T-cell (primary cell): ENCODE measurements at regions not wholly inside any gene's neighbourhood (a gene's known extent, or its start where the extent isn't known, plus 50 kb on each side); places are given as distances from the start of the nearest gene placed in this dataset.

ENCODE experiments used
- ATAC-seq, 4 experiments: fragments of 200-7000 bp in 3 of 4; fragments of 150-1000 bp in 1 of 4; cut with Tn5 transposase; replicated peaks in 1 of 4; 1 replicate in 3 of 4; 2 replicates in 1 of 4; pipeline ENCODE4 v1.10.0; 2021; ENCODE audit warnings: moderate library complexity in 3 of 4, mild to moderate bottlenecking in 2 of 4, moderate number of reproducible peaks in 1 of 4
- CTCF ChIA-PET, 2 donors: fragments of 300-600 bp; sonication (Branson Sonifier 250); formaldehyde crosslinking; loops; one replicate each; lab custom pipeline; 2022; ENCODE audit warnings: antibody characterized with exemption in 2 of 2; lab: Charles Lee
- POLR2A ChIA-PET, 2 donors: fragments of 300-600 bp; sonication (Branson Sonifier 250); formaldehyde crosslinking; loops; one replicate each; lab custom pipeline; 2022; ENCODE audit warnings: antibody characterized with exemption in 2 of 2; lab: Charles Lee
- DNase-seq, 35 experiments: peaks; one replicate each; pipeline versions ENCODE4 v3.0.0 to v3.0.0-alpha.2; 2013 to 2023
- H3K27ac ChIP-seq: one replicate; pipeline ENCODE4 v1.5.1; 2013; ENCODE audit warnings: low read length
- H3K27me3 ChIP-seq, 2 experiments: replicated peaks in 1 of 2; 1 replicate in 1 of 2; 2 replicates in 1 of 2; pipeline versions ENCODE4 v1.6.1 to v1.7.0; 2013; ENCODE audit warnings: low read length in 1 of 2, mixed read lengths in 1 of 2; ENCODE audit not compliant: control insufficient read depth in 2 of 2, insufficient read depth in 2 of 2; ENCODE audit errors: extremely low read depth in 1 of 2
- H3K36me3 ChIP-seq, 2 donors: 1 replicate in 1 of 2; 2 replicates in 1 of 2; pipeline versions ENCODE4 v1.6.1 to v1.7.0; 2013; ENCODE audit warnings: low read length in 1 of 2; ENCODE audit not compliant: control insufficient read depth in 2 of 2, insufficient read depth in 1 of 2; ENCODE audit errors: extremely low read depth in 1 of 2
- H3K4me1 ChIP-seq, 2 experiments: 1 replicate in 1 of 2; 2 replicates in 1 of 2; pipeline versions ENCODE4 v1.6.1 to v1.7.0; 2013; ENCODE audit warnings: low read length in 2 of 2, mixed read lengths in 1 of 2; ENCODE audit not compliant: insufficient read depth in 2 of 2, control insufficient read depth in 1 of 2; ENCODE audit errors: extremely low read depth in 1 of 2
- H3K4me3 ChIP-seq, 2 donors: 1 replicate in 1 of 2; 2 replicates in 1 of 2; pipeline versions ENCODE4 v1.5.1 to v1.7.0; 2013; ENCODE audit warnings: mild to moderate bottlenecking in 2 of 2, low read length in 1 of 2, moderate library complexity in 1 of 2; ENCODE audit not compliant: control insufficient read depth in 1 of 2; ENCODE audit errors: extremely low read depth in 1 of 2
- H3K9me3 ChIP-seq: 2 replicates; pipeline ENCODE4 v1.7.0; 2013
- H3K27ac Mint-ChIP-seq, 2 donors: one replicate each; pipeline ENCODE4 v1.8.0; 2020 to 2021; ENCODE audit warnings: mild to moderate bottlenecking in 2 of 2, mixed read lengths in 2 of 2
- H3K27me3 Mint-ChIP-seq, 2 donors: one replicate each; pipeline ENCODE4 v1.8.0; 2021 to 2022; ENCODE audit warnings: mixed read lengths in 2 of 2
- H3K36me3 Mint-ChIP-seq: one replicate; pipeline ENCODE4 v1.8.0; 2021; ENCODE audit warnings: mixed read lengths
- H3K4me1 Mint-ChIP-seq, 3 donors: one replicate each; pipeline ENCODE4 v1.8.0; 2020 to 2022; ENCODE audit warnings: mixed read lengths in 3 of 3, mild to moderate bottlenecking in 1 of 3
- H3K4me3 Mint-ChIP-seq, 3 donors: one replicate each; pipeline ENCODE4 v1.8.0; 2020 to 2022; ENCODE audit warnings: mild to moderate bottlenecking in 3 of 3, mixed read lengths in 3 of 3, moderate library complexity in 3 of 3
- H3K9me3 Mint-ChIP-seq, 3 donors: one replicate each; pipeline ENCODE4 v1.8.0; 2020 to 2022; ENCODE audit warnings: mixed read lengths in 3 of 3
- WGBS: methylation state at CpG from one replicate; pipeline ENCODE4 v1.1.5; 2013; ENCODE audit warnings: missing lambda C conversion rate; ENCODE audit not compliant: insufficient coverage; 5-methylcytosine and 5-hydroxymethylcytosine counted together

- Mint-ChIP-seq H3K27ac (no peak overlapping the region), H3K27me3 (peaks cover 0 to 3% of the 10 kb centered on the region in 2 donors), H3K4me1 (no peaks in the 10 kb centered on the region), H3K9me3 (peaks cover 0 to 3% (median 0%) of the 10 kb centered on the region in 3 donors), H3K4me3 (no peak overlapping the region), H3K36me3 (no peaks in the 10 kb centered on the region)
- ChIA-PET POLR2A (no interaction called here), CTCF (no interaction called here)
- Histone ChIP-seq H3K27me3 (peaks cover 0 to 2% of the 10 kb centered on the region in 2 experiments), H3K9me3 (no peaks in the 10 kb centered on the region), H3K4me1 (no peaks in the 10 kb centered on the region), H3K27ac (no peak overlapping the region), H3K4me3 (no peak overlapping the region), H3K36me3 (no peaks in the 10 kb centered on the region)
- WGBS, result no CpG with 5 or more reads among the region's 3 CpGs
- ATAC-seq (no peak), DNase-seq (no peak)
Measured at GRCh38 chr4:27112587-27112986, 251.9 kb downstream of the STIM2 start.

DNA sequence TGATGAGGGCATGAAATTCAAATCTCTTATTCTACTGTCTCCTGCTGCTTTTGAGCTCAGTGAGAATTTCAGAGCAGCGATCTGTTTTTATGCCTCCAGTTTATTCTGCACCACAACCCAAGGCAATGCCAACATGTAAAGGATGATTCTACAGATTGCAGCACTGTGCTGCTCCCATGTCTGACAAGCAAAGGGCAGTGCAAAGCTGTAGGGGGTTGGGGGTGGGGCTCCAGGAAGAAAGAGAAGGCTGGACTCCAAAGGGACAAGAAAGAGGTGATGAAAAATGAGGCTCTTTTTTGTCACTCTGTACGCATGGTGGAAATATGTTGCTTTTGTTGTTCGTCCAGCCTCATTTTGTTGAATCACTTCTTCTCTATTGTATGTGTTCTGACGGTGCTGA is 254.6 kb downstream of the STIM2 start:
- WGBS, result 100% methylated on average over 2 of the region's 4 CpGs
- Mint-ChIP-seq H3K4me3 (no peak overlapping the region), H3K9me3 (peaks cover 0 to under 1% (median 0%) of the 10 kb centered on the region in 3 donors), H3K27me3 (peaks cover 3 to 4% of the 10 kb centered on the region in 2 donors), H3K4me1 (no peaks in the 10 kb centered on the region), H3K36me3 (no peaks in the 10 kb centered on the region), H3K27ac (no peak overlapping the region)
- no peak for ATAC-seq
- no peak overlapping the region for H3K27ac ChIP-seq
- ChIA-PET CTCF (interaction anchor here in 1 of 2 donors (0.9 kb wide), 1 partner anchor 15 kb away, joined by 6 read pairs; no protein-coding TSS in a partner anchor), POLR2A (no interaction called here)
- no peaks in the 10 kb centered on the region for H3K4me1 ChIP-seq
- no peaks in the 10 kb centered on the region for H3K9me3 ChIP-seq
- no peak overlapping the region for H3K4me3 ChIP-seq
- H3K27me3 ChIP-seq, result peaks cover 0 to 5% of the 10 kb centered on the region in 2 experiments
- no peaks in the 10 kb centered on the region for H3K36me3 ChIP-seq
- DNase-seq, result no peak

DNA sequence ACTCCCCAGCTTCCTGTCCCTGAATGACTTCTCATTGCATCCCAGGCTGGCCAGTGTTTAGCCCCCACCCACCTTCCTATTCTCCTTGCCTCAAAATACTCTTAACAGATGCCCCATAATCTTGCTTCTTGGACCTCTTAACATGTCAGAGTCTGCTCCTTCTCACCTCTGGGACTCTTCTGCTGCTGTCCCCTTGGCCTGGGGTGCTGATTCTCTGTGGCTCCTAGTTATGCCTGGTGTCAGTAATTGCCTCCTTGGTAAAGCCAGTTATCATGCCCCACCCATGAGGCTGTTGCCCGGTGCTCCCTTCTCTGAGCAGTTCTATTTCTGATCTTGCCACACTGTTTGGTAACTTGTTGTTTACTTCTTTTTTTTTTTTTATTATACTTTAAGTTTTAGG is 256.8 kb downstream of the STIM2 start:
- peaks cover 0 to 3% (median 0%) of the 10 kb centered on the region in 3 donors for H3K9me3 Mint-ChIP-seq
- H3K27ac ChIP-seq, result no peak overlapping the region
- no peak overlapping the region for H3K4me3 ChIP-seq
- POLR2A ChIA-PET, result no interaction called here
- ATAC-seq, result no peak
- H3K36me3 ChIP-seq, result no peaks in the 10 kb centered on the region
- H3K27me3 Mint-ChIP-seq, result peaks cover 3 to 4% of the 10 kb centered on the region in 2 donors
- no peak overlapping the region for H3K4me3 Mint-ChIP-seq
- CTCF ChIA-PET, result interaction anchor here in 1 of 2 donors (0.5 kb wide), 1 partner anchor 11 kb away, joined by 4 read pairs; no protein-coding TSS in a partner anchor
- WGBS, result no CpG with 5 or more reads among the region's 1 CpG
- no peaks in the 10 kb centered on the region for H3K9me3 ChIP-seq
- no peaks in the 10 kb centered on the region for H3K4me1 Mint-ChIP-seq
- H3K4me1 ChIP-seq, result no peaks in the 10 kb centered on the region
- peaks cover 0 to 5% of the 10 kb centered on the region in 2 experiments for H3K27me3 ChIP-seq
- DNase-seq, result no peak
- no peaks in the 10 kb centered on the region for H3K36me3 Mint-ChIP-seq
- H3K27ac Mint-ChIP-seq, result no peak overlapping the region

DNA sequence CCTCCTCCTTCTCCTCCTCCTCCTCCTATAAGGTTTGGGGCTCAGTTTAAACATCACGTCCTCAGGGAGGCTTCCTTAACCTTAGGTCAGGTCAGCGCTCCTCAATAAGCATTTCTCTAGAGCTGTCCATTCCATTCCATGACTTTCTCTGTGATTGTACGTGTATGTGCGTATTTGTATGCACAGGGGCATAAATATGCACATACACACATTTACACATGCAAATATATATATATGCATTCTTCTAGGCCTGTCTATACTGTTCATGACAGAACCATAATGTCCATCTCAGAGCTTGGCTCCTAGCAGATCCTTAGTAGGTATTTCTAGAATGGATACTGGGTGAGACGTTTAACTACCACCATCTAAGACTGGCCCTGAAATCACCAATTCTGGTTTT is 258.6 kb downstream of the STIM2 start:
- ATAC-seq, result no peak
- Histone ChIP-seq H3K36me3 (no peaks in the 10 kb centered on the region), H3K27ac (no peak overlapping the region), H3K4me1 (no peaks in the 10 kb centered on the region), H3K4me3 (no peak overlapping the region), H3K9me3 (no peaks in the 10 kb centered on the region), H3K27me3 (peaks cover 0 to 5% of the 10 kb centered on the region in 2 experiments)
- H3K9me3 Mint-ChIP-seq, result peaks cover 0 to 3% (median 0%) of the 10 kb centered on the region in 3 donors
- ChIA-PET POLR2A (no interaction called here), CTCF (no interaction called here)
- H3K27me3 Mint-ChIP-seq, result peaks cover 4 to 9% of the 10 kb centered on the region in 2 donors
- no peaks in the 10 kb centered on the region for H3K4me1 Mint-ChIP-seq
- H3K36me3 Mint-ChIP-seq, result no peaks in the 10 kb centered on the region
- DNase-seq, result no peak
- 84% methylated on average over 4 of the region's 5 CpGs for WGBS
- H3K27ac Mint-ChIP-seq, result no peak overlapping the region
- H3K4me3 Mint-ChIP-seq, result no peak overlapping the region

- H3K4me3 ChIP-seq, result no peak overlapping the region
- no peak for ATAC-seq
- no peaks in the 10 kb centered on the region for H3K36me3 Mint-ChIP-seq
Measured at GRCh38 chr4:27121830-27122229, 261.2 kb downstream of the STIM2 start.

GRCh38 chr4:27123123-27123768 is 262.6 kb downstream of the STIM2 start:
- POLR2A ChIA-PET, result no interaction called here
- Histone ChIP-seq H3K9me3 (no peaks in the 10 kb centered on the region), H3K4me3 (no peak overlapping the region), H3K27ac (no peak overlapping the region), H3K27me3 (peaks cover 0 to 3% of the 10 kb centered on the region in 2 experiments), H3K36me3 (no peaks in the 10 kb centered on the region), H3K4me1 (no peaks in the 10 kb centered on the region)
- no peaks in the 10 kb centered on the region for H3K4me1 Mint-ChIP-seq
- H3K27me3 Mint-ChIP-seq, result peaks cover 4 to 7% of the 10 kb centered on the region in 2 donors
- no peak for ATAC-seq
- no peak overlapping the region for H3K27ac Mint-ChIP-seq
- H3K9me3 Mint-ChIP-seq, result peaks cover 0 to 3% (median 0%) of the 10 kb centered on the region in 3 donors
- CTCF ChIA-PET, result interaction anchor here in 1 of 2 donors (0.6 kb wide), 1 partner anchor 768 kb away, joined by 7 read pairs; no protein-coding TSS in a partner anchor
- no peaks in the 10 kb centered on the region for H3K36me3 Mint-ChIP-seq
- no peak overlapping the region for H3K4me3 Mint-ChIP-seq
- DNase-seq, result no peak
- 39% methylated on average over 3 of the region's 3 CpGs for WGBS

More at GRCh38 chr4:27121830-27122229, 261.2 kb downstream of the STIM2 start:
- H3K27ac Mint-ChIP-seq, result no peak overlapping the region
- no peaks in the 10 kb centered on the region for H3K9me3 ChIP-seq
- H3K27me3 ChIP-seq, result peaks cover 0 to 3% of the 10 kb centered on the region in 2 experiments
- DNase-seq, result no peak
- peaks cover 0 to 3% (median 0%) of the 10 kb centered on the region in 3 donors for H3K9me3 Mint-ChIP-seq
- ChIA-PET POLR2A (no interaction called here), CTCF (no interaction called here)
- no peaks in the 10 kb centered on the region for H3K36me3 ChIP-seq
- no peaks in the 10 kb centered on the region for H3K4me1 Mint-ChIP-seq
- 80% methylated on average over 5 of the region's 5 CpGs for WGBS
- H3K4me1 ChIP-seq, result no peaks in the 10 kb centered on the region
- no peak overlapping the region for H3K27ac ChIP-seq
- H3K27me3 Mint-ChIP-seq, result peaks cover 4 to 7% of the 10 kb centered on the region in 2 donors
- no peak overlapping the region for H3K4me3 Mint-ChIP-seq
